HG03064 (cell line): ENCODE measurements at regions not wholly inside any gene's neighbourhood (a gene's known extent, or its start where the extent isn't known, plus 50 kb on each side); places are given as distances from the start of the nearest gene placed in this dataset.

Experiments used
- ATAC-seq: cut with Tn5 transposase; IDR thresholded peaks from one replicate; pipeline ENCODE4 v1.9.1; 2021; ENCODE audit warnings: low read depth; ENCODE audit not compliant: unreplicated experiment

DNA sequence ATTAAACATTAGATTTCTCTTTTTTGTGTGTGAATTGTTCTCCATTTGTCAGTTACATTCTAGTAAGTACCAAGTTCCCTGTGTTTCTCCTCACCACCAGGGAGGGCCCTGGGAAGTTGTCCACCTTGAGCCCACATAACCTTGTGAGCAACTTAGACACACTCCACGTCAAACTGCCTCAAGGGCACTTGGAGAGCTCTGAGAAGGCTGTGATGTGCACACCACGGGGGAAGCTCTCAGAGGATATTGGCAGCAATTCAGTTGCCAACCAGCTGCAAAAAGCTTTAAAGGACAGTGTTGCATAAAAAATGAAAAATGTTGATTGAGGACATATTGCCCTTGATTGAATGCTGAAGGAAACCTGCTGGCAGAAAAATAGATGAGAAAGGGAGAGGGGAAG is 743.6 kb downstream of the RNF144A start:
- ATAC-seq: no peak

DNA sequence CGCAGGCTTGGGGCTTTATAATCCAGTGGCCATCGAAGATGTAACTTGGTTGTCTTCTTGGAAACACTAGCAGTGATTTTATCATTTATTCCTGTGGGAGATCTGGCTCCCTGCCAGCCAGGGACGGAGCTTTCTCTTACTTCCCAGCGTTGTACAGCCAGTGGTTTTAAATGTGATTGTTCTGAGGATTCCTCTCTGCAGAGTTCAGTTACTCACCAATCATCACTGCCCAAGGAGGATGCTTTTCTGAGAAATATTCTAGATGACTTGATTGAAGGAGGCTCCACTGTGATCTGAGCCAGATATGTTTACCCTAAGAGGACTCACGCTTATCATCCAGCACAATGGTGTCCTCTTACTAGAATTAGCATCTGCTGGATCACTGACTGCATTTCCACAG is 744.3 kb downstream of the RNF144A start:
- no peak for ATAC-seq

DNA sequence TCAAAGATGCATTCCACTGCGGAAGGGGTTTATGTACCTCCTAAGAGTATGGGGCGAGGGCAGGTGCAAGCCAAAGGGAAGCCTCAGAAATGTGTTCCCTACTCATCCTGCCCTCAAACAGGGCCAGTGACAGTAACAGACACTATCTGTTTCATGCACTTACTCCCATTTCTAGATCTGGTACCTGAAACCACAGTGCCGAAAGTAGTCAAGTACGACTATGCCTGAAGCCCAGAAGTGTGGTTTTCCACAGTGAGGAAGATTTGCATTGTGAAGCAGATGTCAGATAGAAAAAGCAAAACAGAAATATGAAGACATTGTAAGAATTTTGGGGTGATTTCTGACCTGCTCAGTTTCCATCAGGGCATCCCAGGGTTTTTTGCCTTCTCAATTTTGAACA is 748.7 kb downstream of the RNF144A start:
- ATAC-seq: no peak

DNA sequence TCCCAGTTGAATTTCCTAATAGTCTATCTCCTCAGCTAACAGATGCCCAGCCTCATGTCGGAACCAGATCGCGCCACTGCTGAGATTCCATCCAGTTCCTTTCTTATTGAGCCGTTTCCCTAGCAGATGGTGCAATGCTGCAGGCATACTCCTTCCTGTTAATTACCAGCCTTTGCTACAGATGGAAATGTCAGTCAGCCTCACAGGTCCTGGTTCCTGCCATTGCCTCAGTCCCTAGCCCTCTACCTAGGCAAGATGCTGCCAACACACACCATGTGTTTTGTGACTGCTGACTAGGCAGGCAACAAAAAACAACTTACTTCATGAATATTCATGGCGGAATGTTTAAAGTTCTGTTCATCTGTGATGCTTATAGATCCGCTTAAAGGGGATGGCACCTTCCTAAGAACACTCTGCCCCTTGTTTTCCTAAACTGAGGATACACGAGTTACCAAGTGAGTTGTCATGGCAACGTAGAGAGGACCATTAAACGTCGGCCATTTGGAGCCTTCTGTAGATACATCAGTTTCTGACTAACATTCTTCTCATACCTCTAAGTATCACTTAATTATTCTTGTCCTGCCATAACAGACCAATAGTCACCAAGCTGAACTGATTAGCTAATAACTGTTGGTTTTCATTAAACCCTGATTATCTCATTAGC is 749.5 kb downstream of the RNF144A start:
- no peak for ATAC-seq

DNA sequence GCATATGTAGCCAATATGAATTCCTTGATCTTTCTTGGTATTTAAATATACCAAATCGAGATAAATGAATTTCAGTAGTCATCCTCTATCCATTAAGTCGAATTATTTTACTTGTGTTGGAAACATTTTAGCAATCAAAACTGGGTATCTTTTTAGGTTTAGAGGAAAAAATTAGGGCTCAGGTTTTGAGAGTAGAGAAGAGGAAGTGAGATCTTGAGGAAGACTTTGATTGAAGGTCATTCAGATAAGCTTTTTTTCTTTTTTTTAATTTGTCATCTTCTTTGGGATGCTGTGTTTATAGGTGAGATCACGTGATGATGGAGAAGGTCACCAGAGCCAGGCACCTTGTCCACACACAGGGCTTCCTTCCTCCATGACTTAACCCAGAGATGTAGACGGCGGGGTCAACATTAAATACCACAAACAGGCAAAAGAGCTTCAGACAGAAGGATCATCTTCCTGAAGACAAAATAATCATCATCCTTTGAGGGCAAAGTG is 750.1 kb downstream of the RNF144A start:
- ATAC-seq: no peak

DNA sequence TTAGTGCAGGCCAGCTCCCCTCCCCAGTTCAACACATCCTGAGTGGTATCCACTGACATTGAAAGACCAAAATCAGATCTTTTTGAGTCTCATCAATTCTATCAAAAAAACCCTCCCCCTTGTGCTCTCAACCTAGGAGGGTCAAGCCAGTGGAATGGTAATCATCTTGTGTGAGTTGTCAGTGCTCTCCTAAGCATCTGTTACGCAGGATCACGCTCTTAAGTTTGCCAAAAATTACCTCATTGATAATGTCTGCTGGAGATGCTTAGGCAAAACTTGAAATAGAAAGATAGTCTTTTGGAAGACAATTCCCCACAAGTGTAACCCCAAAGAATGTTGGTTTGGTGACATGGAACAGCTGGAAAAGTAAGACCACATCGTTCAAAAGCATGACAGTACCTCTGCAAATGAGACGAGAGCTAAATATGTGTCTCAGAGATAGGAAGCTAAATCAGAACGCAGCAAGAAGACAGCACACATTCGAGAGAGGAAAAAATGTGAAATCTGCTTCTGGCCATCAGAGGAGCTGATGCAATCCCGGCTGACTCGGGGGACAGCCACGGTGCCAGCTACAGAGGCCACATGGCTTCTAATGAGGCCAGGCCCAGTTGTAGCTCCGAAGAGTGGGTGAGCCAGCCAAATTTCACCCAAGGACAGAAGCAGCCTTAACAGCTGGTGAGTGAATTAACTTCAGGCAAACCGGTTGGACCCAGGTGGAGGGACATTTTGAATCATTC is 753.9 kb downstream of the RNF144A start:
- ATAC-seq: no peak

DNA sequence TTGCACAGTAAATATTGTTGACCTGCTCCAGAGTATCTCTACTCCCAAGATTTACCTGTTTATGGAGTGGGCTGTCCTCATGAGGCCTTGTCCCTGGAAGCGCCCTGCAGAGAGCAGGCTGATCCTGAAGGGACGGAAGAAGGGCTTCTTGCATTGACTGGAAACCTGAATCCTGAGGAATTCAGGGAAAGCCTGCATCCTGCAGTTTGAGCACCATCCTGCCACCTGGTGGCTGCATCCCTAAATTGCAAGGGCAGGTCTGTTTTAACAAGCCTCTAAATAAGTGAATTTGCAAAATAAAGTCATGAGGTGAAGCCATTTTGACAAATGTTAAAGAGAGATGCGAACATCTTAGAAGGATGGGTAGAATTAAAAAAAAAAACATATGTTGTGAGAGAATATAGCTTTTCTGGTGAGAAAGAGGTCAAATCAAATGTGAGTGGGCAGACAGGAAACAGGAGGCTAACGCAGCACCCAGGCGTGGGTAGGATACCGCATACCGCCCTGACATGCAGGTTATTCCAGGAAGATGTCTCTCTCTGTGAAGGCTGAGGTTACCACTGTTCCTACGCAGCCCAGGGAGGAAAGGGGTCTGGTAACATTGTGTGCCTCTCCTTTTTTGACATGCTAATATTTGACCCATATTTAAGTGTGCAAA is 754.9 kb downstream of the RNF144A start:
- no peak for ATAC-seq

DNA sequence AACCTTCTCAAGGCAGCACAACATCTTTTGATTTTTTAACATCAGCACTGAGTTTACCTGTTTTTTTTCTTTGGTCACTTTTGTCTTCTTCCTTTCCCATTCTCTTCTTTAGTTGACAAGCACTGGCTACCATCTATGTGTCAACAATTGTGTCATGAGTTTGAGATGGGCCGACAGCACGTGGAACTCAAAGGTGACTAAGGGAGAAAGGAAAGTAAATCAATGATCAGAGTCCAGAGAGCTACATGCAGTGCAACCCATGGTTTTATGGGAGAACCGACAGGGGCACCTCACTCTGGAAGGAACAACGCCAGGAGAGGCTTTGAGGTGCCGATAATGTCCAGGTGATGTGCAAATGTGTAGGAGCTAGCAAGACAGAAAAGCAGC is 755.5 kb downstream of the RNF144A start:
- ATAC-seq: no peak

DNA sequence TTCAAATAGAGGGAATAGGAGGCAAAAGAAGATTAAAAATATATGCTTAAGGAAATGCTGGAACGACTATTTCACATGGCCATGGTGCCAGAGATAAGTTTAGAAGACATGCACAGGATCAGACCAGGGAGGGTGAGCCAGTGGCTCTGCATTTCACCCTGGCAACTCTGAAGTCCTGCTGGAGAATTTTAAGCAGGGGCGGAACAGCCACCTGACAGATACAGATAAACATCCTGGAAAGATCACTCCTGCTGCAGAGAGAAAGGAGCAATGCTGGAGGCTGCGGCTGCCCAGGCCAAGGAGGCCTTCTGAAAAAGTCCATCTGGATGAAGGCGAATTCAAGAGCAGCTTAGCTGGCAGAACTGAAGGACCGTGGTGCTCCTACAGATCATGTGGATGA is 755.9 kb downstream of the RNF144A start:
- no peak for ATAC-seq

DNA sequence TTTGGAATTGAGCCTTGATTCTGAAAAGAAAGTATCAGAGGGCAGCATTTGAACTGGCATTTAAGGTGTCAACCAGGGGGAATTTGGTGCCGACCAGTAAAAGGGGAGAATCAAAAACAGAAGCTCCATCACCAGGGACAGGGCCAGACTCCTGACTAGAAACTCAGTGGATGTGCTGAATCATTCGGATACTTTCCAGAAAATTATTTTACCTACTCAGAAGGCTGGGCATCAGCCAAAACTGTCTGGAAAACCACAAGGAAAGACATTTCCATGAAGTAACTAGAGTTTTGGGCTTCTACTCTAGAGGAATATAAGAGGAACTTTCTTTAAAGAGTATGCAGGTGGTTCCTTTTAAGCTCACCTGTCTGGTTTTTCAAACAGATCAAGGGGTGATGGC is 756.6 kb downstream of the RNF144A start:
- ATAC-seq: no peak

DNA sequence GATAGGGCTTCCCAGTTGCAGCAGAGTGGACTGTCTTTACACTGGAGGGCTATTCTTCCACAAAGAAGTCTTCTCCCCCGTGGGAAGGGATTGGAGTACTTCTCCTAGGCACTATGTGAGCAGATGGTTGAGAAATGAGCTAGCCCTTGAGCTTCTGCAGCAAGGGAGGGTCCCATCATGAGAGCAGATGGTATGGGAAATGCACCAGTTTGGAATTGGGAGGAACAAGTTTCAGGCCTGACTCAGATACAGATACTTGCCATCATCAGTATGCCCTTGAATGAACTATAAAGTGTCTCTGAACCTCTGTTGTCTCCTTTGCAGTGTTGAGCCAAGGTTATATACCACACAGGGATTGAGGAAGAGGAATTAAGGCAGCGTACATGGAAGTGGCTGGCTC is 757.4 kb downstream of the RNF144A start:
- ATAC-seq: no peak

DNA sequence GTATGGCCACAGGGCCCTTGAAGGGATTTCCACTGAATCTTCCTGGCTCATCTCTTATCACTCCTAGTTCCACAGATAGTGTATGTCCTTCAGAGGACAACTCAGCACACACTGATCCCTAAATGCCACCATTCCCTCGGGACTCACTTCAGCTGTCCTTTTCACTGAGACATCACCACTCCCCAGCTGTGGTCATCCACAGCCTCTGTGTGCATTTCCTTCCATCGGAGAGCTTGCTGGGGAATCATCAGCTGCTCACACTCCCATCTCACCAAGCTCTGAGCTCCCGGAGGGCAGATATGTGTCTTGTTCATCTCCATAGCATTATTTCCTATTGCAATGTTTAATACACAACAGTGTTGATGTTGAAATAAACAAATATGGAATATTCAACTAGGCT is 759.5 kb downstream of the RNF144A start:
- ATAC-seq: no peak

DNA sequence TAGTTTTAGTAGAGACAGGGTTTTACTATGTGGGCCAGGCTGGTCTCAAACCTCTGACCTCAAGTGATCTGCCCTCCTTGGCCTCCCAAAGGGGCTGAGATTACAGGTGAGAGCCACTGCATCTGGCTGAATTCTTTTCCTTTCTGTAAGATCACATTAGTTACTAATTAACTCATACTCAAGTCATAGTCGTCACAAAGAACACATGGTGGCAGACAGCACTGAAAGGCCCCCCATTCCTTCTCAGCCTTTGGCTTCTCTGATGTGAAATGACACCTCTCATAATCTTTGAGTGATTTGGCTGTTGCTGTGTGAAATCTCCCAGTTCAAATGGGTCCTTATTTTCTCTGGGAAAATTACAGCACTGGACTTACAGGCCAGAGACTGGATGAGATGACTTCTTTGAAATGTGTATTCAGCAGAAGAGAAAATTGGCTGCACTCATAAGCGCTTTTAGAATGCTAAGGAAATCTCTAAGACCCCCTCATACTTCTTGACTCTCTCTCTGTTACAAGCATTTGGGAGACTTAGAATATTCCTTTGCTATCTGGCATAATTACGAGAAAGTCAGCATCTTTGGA is 764.8 kb downstream of the RNF144A start:
- no peak for ATAC-seq

DNA sequence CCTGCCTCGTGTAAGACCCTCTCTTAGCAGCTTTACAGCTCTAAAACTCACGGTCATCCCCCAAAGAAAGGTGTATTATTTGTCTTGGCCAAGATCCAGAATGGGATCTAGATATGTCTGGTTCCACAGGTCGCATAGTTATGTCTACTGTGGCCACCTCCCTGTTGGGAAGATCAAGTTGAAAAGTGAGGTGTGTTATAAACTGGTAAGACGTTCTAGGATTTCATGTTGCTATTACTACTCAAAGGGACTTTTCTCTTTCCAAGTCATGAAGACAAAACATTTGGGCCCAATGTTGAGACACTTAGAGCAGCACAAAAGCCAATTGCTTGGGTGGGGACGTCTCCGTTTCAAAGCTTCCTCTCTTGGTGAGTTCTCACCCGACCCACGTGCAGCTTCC is 766.0 kb downstream of the RNF144A start:
- no peak for ATAC-seq

DNA sequence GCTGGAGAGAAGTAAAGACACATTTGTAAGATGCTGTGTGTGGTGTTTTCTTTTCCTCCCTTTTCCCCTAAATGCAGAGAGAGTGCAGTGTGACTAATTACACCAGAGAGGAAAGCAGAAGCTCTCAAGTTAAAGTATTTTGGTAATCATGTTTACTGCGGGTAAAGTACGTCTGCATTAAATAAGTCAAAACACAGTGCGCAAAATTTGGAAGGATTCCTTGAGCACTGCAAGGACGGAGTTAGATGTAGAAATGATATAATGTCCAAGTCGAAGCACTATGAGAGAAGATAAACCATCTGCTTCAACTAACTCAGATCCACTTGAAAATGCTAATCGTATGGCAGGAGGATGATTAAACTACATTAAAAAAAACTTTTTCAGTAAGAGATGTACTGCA is 766.5 kb downstream of the RNF144A start:
- no peak for ATAC-seq

DNA sequence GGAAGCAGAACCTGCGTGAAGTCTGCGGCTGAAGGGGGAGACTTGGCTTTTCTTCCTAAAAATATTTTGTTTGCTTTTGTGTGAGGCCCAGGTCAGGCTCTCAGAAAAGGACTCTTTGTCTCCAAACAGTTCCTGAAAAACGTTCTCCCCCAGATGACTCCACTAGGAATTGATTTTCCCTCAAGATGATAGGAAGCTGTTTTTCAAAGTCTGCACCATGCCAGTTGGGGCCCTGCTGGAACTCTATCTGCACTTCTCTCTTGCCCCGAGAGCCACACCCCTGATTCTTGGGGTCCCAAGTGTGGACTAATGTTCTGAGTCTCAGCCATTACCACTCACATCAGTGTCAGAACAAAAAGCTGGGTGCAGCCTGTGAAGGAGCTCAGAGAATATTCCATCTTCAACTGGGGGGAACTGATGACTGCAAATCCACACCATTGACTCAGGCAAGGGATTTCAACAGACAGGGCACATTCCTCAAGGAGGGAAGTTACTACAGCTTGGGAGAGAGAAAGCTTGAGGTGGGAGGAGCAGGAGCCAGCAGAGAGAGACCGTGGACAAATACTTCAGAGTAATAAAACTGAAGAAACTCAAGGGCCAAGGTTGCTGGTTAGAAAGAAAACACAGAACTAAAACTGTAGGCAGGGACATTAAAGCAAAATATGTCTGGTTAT is 768.3 kb downstream of the RNF144A start:
- ATAC-seq: no peak

DNA sequence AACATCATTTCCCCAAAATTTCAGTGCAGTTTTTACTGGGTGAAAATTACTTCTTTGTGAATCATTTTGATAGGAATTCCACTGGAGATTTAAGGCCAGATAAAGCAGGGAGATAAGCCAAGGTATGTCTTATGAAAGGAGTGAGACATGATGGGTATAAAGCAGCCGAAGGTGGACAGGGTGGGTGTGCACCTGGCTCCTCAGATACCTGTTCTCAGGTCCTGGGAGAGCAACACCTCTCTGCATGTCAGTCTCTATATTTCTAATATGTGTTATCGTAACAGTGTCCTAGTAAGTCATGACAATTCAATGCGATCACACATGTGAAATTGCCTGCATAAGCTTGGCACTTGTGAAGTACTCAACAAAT is 768.8 kb downstream of the RNF144A start:
- ATAC-seq: no peak

DNA sequence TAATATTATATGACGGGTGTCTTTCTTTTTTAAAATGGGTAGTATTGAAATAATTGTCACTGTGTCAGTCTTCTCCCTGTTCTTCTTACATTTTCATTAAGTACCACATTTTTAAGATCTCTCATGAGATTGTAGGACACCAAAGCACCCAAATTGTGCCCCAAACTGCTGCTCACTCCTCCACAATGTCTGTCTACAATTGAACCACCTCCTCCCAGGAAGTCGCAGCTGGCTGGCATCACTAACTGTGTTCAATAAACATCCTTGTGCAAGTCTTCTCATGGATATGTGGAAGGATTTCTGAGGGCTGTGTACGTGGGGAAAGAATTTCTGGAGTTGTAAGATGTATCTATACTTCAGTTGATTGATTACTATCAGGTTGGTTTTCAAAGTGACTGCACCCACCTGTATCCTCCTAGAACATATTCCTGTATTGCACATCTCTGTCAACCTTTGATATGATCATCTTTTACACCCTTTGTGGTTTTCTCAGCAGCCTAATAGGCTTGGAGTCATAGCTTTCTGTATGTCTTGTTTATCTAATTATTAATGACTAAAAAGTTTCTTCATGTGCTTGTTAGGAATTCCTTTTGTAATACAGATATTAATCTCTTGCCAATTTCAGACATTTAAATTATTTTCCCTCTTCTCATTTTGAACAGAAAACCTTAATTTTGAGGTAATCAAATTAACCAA is 774.9 kb downstream of the RNF144A start:
- no peak for ATAC-seq

DNA sequence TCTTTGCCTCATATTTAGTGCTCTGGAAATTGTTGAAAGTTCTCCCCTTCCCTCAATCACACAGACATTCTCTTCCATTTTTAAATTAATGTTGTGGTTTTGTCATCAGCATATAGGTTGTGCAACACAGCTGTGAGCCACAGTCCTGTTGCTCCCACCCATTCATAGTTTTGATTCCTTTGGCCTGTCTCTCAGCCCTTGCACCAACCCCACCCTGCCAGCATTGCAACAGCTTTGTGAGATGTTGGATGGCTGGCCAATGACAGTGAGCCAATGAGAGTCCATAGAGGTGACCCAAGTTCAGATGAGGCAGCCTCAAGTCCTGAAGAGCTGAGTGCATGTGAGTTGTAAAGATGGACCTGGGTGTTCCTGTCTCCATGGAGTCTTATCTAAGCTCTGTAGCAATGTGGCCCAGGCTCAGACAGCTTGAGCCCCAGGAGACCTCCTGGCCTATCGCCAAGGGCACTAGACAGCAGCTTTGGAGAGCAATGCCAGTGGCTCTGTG is 775.5 kb downstream of the RNF144A start:
- ATAC-seq: no peak
